Esophagus mucosa (tissue), 1 donor: ENCODE measurements at regions not wholly inside any gene's neighbourhood (a gene's known extent, or its start where the extent isn't known, plus 50 kb on each side); places are given as distances from the start of the nearest gene placed in this dataset.
"Not testable (repeated sequence)": the region's sequence is repeated elsewhere in the genome, so short reads cannot be mapped to it uniquely, and the experiment has no call there.

Experiments used
- ATAC-seq: fragments of 200-7000 bp; cut with Tn5 transposase; one replicate; pipeline ENCODE4 v1.9.1; 2020
- donor health status: DM: yes; HTN: yes; CAD: no.

GRCh38 chr9:31061592-31061991 is 1322.9 kb upstream of the ACO1 start:
- ATAC-seq, result not testable (repeated sequence)

- no peak for ATAC-seq
Measured at GRCh38 chr9:31065691-31066090, 1318.8 kb upstream of the ACO1 start.

GRCh38 chr9:31067418-31067817 is 1317.0 kb upstream of the ACO1 start:
- no peak for ATAC-seq

GRCh38 chr9:31071606-31072286 is 1312.7 kb upstream of the ACO1 start:
- no peak for ATAC-seq

GRCh38 chr9:31078175-31078574 is 1306.3 kb upstream of the ACO1 start:
- no peak for ATAC-seq

- ATAC-seq, result no peak
Measured at GRCh38 chr9:31084350-31084749, 1300.1 kb upstream of the ACO1 start.

- ATAC-seq, result no peak
Measured at GRCh38 chr9:31089549-31090221, 1294.8 kb upstream of the ACO1 start.

GRCh38 chr9:31100311-31100710 is 1284.1 kb upstream of the ACO1 start:
- no peak for ATAC-seq

- ATAC-seq, result no peak
Measured at GRCh38 chr9:31103836-31104235, 1280.6 kb upstream of the ACO1 start.

- ATAC-seq, result no peak
Measured at GRCh38 chr9:31104249-31104648, 1280.2 kb upstream of the ACO1 start.

GRCh38 chr9:31112491-31112890 is 1272.0 kb upstream of the ACO1 start:
- no peak for ATAC-seq

GRCh38 chr9:31114346-31114745 is 1270.1 kb upstream of the ACO1 start:
- ATAC-seq, result no peak

GRCh38 chr9:31119890-31120454 is 1264.5 kb upstream of the ACO1 start:
- no peak for ATAC-seq

- ATAC-seq, result no peak
Measured at GRCh38 chr9:31124389-31124788, 1260.1 kb upstream of the ACO1 start.

GRCh38 chr9:31135567-31135966 is 1248.9 kb upstream of the ACO1 start:
- no peak for ATAC-seq

- no peak for ATAC-seq
Measured at GRCh38 chr9:31136524-31136923, 1247.9 kb upstream of the ACO1 start.

- ATAC-seq, result no peak
Measured at GRCh38 chr9:31137176-31138160, 1247.0 kb upstream of the ACO1 start.

GRCh38 chr9:31140316-31140715 is 1244.1 kb upstream of the ACO1 start:
- ATAC-seq, result no peak

- ATAC-seq, result no peak
Measured at GRCh38 chr9:31142456-31142855, 1242.0 kb upstream of the ACO1 start.

- no peak for ATAC-seq
Measured at GRCh38 chr9:31144614-31145013, 1239.8 kb upstream of the ACO1 start.

- ATAC-seq, result no peak
Measured at GRCh38 chr9:31146485-31147166, 1237.8 kb upstream of the ACO1 start.

- no peak for ATAC-seq
Measured at GRCh38 chr9:31153250-31153840, 1231.1 kb upstream of the ACO1 start.
